OCI-LY3 (cell line): ENCODE measurements at regions not wholly inside any gene's neighbourhood (a gene's known extent, or its start where the extent isn't known, plus 50 kb on each side); places are given as distances from the start of the nearest gene placed in this dataset.
"Not testable (repeated sequence)": the region's sequence is repeated elsewhere in the genome, so short reads cannot be mapped to it uniquely, and the experiment has no call there.

Experiments used
- CTCF ChIP-seq: fragments of 200-600, 300-600 bp; sonication (generic); IDR thresholded peaks from 2 replicates; pipeline ENCODE4 v1.5.1; 2014; ENCODE audit warnings: antibody characterized with exemption, low read length, low read depth
- EZH2phosphoT487 ChIP-seq: fragments of 200-600 bp; shearing (Covaris generic); IDR thresholded peaks from 2 replicates; pipeline ENCODE4 v1.6.1; 2018; ENCODE audit warnings: antibody characterized with exemption, mixed run types, low read depth

- not testable (repeated sequence) for TF ChIP-seq CTCF, EZH2phosphoT487
These were observed 224.2 kb upstream of the SGCG start for GRCh38 chr13:22956456-22957115.
